ENCODE measurements at regions not wholly inside any gene's neighbourhood (a gene's known extent, or its start where the extent isn't known, plus 50 kb on each side); places are given as distances from the start of the nearest gene placed in this dataset.

- no peak for TF ChIP-seq POLR2A (IDR thresholded peaks at IDR 0.05; ENCODE audit: low read depth, low read length)
- DNase-seq (ENCODE audit: insufficient read length, low spot score) (no peak), FAIRE-seq (no peak)
Measured at GRCh38 chr5:145226726-145227125, 608.4 kb downstream of the PRELID2 start.

- no peak for TF ChIP-seq POLR2A (IDR thresholded peaks at IDR 0.05; ENCODE audit: low read depth, low read length)
- FAIRE-seq: no peak
- DNase-seq (ENCODE audit: insufficient read length, low spot score): no peak
Measured at GRCh38 chr5:145225529-145225928, 609.6 kb downstream of the PRELID2 start.

GRCh38 chr5:145223582-145223981 lies 611.6 kb downstream of the PRELID2 start:
- FAIRE-seq (no peak), DNase-seq (ENCODE audit: insufficient read length, low spot score) (no peak)
- no peak for TF ChIP-seq POLR2A (IDR thresholded peaks at IDR 0.05; ENCODE audit: low read depth, low read length)

DNA sequence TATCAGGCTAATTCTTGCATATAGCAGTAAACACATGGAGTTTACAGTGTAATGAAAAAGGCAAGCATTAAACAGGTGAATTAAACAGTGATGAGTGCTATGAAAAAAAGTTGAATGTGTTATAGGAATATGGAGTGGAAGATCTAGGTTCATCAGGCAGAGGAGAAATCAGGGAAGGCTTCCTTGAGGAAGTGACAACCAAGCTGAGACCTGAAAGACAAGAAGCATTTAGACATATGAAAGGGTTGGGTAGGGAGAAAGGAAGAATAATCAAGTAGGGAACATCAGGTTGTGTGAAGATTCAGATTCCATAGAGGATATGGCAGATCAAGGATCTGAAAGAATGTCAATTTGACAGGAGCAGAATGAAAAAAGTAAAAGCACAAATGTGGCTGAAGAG lies 612.5 kb downstream of the PRELID2 start:
- no peak for TF ChIP-seq POLR2A (IDR thresholded peaks at IDR 0.05; ENCODE audit: low read depth, low read length)
- DNase-seq (ENCODE audit: insufficient read length, low spot score) (no peak), FAIRE-seq (no peak)

- no peak for TF ChIP-seq POLR2A (IDR thresholded peaks at IDR 0.05; ENCODE audit: low read depth, low read length)
- DNase-seq (ENCODE audit: insufficient read length, low spot score) (no peak), FAIRE-seq (no peak)
Measured at GRCh38 chr5:145221416-145221815, 613.7 kb downstream of the PRELID2 start.

- DNase-seq (ENCODE audit: insufficient read length, low spot score): no peak
- TF ChIP-seq POLR2A (IDR thresholded peaks at IDR 0.05; ENCODE audit: low read depth, low read length): no peak
- no peak for FAIRE-seq
Measured at GRCh38 chr5:145220481-145220880, 614.7 kb downstream of the PRELID2 start.

DNA sequence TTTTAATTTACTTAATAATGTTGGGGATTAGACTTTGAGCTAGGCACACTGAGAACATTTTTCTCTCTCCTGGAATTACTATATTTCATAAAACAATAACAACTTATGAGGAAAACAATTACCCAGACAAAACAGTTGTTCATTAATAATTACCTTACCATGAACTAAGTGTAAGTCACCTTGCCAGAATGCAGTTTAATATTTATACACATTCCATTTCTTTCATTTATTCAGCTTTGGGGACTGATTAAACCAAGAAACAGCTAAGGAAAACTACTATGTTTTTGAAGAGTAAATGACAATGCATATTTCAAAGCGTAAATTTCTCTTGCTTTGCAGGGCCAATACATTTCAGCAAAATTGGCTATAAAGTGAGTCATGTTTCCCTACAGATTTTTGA lies 616.2 kb downstream of the PRELID2 start:
- FAIRE-seq (no peak), DNase-seq (ENCODE audit: insufficient read length, low spot score) (no peak)
- no peak for TF ChIP-seq POLR2A (IDR thresholded peaks at IDR 0.05; ENCODE audit: low read depth, low read length)

- DNase-seq (ENCODE audit: insufficient read length, low spot score) (no peak), FAIRE-seq (no peak)
- TF ChIP-seq POLR2A (IDR thresholded peaks at IDR 0.05; ENCODE audit: low read depth, low read length): no peak
Measured at GRCh38 chr5:145218019-145218418, 617.1 kb downstream of the PRELID2 start.

- DNase-seq (ENCODE audit: insufficient read length, low spot score) (no peak), FAIRE-seq (no peak)
- no peak for TF ChIP-seq POLR2A (IDR thresholded peaks at IDR 0.05; ENCODE audit: low read depth, low read length)
Measured at GRCh38 chr5:145210020-145210419, 625.1 kb downstream of the PRELID2 start.

DNA sequence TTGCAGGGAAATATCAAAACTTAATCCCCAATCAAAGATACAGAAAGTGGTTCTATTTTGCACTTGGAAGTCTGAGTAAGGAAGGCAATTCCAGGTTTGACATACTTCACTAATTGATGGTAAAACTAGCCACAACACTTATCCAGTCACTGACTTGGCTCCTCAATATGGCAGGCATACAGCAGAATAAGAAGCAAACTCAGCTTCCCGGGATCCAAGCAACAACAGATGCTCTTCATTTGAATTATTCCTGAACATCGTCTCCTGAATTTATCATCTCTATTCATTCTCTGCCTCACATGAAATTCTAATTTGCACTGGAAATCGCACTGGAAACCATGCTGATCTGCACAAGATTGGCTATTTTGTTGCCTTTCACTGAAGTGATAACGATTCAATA lies 629.6 kb downstream of the PRELID2 start:
- no peak for DNase-seq (ENCODE audit: insufficient read length, low spot score)
- FAIRE-seq: no peak
- TF ChIP-seq POLR2A (IDR thresholded peaks at IDR 0.05; ENCODE audit: low read depth, low read length): no peak

DNA sequence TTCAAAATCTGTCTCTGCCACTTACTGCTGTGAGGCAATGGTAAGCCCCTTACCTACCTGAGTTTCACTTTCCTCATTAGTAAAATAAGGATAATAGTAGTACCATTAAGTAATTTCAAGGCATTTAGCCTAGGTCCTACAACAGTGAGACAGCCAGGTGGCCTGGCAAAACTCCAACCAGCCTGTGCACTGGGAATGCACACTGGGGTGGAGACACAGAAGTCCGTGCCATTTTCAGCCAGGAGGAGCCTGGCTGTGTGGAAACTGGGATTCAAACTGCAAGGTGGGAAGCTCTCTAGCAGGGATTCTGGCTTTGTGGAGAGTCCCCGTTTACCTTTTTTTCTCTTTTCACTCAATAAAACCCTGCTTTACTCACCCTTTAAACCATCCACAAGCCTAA lies 630.4 kb downstream of the PRELID2 start:
- DNase-seq (ENCODE audit: insufficient read length, low spot score): no peak
- no peak for FAIRE-seq
- no peak for TF ChIP-seq POLR2A (IDR thresholded peaks at IDR 0.05; ENCODE audit: low read depth, low read length)

DNA sequence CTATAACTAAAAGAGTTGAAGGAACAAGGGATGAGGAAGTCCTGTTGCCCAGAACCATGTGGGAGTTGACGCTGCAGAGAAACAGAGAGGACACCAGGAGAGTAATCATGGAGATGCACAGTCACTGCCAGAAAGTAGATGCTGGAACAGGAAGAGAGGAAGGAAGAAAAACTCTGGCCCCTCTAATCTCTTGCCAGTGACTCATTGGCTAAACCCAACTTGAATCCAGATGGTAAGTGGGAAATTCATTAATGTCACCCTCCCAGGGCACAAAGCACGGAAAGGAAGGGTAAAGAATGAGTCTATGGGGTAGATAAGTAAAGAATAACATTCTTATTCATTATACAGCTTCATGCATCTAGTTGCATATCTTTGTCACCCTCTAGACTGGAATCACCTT lies 631.9 kb downstream of the PRELID2 start:
- no peak for DNase-seq (ENCODE audit: insufficient read length, low spot score)
- FAIRE-seq: no peak

GRCh38 chr5:145198525-145199260 lies 636.4 kb downstream of the PRELID2 start:
- DNase-seq (ENCODE audit: insufficient read length, low spot score) (no peak), FAIRE-seq (no peak)
- TF ChIP-seq POLR2A (IDR thresholded peaks at IDR 0.05; ENCODE audit: low read depth, low read length): no peak

More for the DNA sequence above, 631.9 kb downstream of the PRELID2 start:
- no peak for TF ChIP-seq POLR2A (IDR thresholded peaks at IDR 0.05; ENCODE audit: low read depth, low read length)

DNA sequence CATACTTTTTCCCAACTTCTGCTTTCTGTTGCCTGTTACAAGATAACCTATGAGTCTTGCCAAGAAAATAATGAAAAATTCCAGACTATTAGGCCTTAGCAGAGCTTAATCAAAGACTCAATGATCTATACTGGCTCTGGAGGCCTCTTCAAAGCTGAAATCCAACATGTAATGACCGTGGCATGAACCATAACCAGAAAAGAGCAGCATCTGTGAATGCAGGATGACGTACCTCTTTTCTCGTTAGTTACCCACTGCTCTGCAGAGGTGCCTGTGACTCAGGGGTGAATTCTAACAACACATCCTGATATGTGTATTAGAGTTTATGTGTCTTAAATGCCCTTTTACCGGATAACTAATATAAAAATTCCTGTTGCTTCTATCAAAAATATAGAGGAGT lies 645.4 kb downstream of the PRELID2 start:
- TF ChIP-seq POLR2A (IDR thresholded peaks at IDR 0.05; ENCODE audit: low read depth, low read length): no peak
- no peak for FAIRE-seq
- DNase-seq (ENCODE audit: insufficient read length, low spot score): no peak

DNA sequence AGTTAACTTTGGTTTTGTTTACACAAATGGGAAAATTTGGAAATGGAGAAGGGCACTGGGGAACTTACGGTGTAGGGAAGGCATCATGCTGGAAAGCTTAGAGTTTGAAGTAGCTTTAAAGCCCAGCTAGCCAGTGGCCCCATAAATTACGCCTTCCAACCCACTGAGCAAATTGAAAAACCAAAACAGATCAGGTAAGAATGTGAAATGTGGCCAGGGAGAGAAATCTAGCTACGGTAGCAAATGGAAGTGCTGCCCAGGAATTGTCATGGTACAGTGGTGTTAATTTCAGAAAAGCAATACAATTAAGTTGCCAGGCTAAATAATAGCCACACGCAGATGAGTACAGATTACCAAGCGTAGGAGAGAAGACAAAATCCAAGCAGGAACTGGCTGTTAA lies 654.8 kb downstream of the PRELID2 start:
- TF ChIP-seq POLR2A (IDR thresholded peaks at IDR 0.05; ENCODE audit: low read depth, low read length): no peak
- no peak for FAIRE-seq
- no peak for DNase-seq (ENCODE audit: insufficient read length, low spot score)

All from H54 (cell line).